Lung (tissue), 11 donors: ENCODE measurements at regions not wholly inside any gene's neighbourhood (a gene's known extent, or its start where the extent isn't known, plus 50 kb on each side); places are given as distances from the start of the nearest gene placed in this dataset.

Experiments used
- ATAC-seq: fragments of 200-7000 bp; cut with Tn5 transposase; one replicate; pipeline ENCODE4 v1.9.1; 2020; ENCODE audit warnings: moderate number of reproducible peaks; ENCODE audit not compliant: insufficient read depth, low FRiP score
- DNase-seq, 3 donors: peaks; one replicate each; pipeline ENCODE4 v3.0.0-alpha.2; 2013 to 2017
- H3K27ac ChIP-seq, 2 donors: one replicate each; pipeline ENCODE4 v1.5.1; 2013; ENCODE audit warnings: mild to moderate bottlenecking in 2 of 2, moderate library complexity in 2 of 2, control low read depth in 1 of 2, inconsistent platforms in 1 of 2, low read depth in 1 of 2, low read length in 1 of 2
- H3K27me3 ChIP-seq, 3 donors: one replicate each; pipeline ENCODE4 v1.5.1; 2013; ENCODE audit warnings: low read length in 2 of 3; ENCODE audit not compliant: control insufficient read depth in 3 of 3, insufficient read depth in 3 of 3
- H3K36me3 ChIP-seq, 4 donors: one replicate each; pipeline ENCODE4 v1.5.1; 2013; ENCODE audit warnings: low read length in 4 of 4, mild to moderate bottlenecking in 1 of 4, moderate library complexity in 1 of 4; ENCODE audit not compliant: control insufficient read depth in 4 of 4, insufficient read depth in 4 of 4
- H3K4me1 ChIP-seq, 5 donors: one replicate each; pipeline ENCODE4 v1.5.1; 2013; ENCODE audit warnings: low read length in 5 of 5, mild to moderate bottlenecking in 2 of 5, moderate library complexity in 1 of 5; ENCODE audit not compliant: control insufficient read depth in 5 of 5, insufficient read depth in 5 of 5
- H3K4me3 ChIP-seq: one replicate; pipeline ENCODE4 v1.5.1; 2013; ENCODE audit warnings: mild to moderate bottlenecking, control low read depth, moderate library complexity
- H3K9ac ChIP-seq, 2 donors: one replicate each; pipeline ENCODE4 v1.5.1; 2013; ENCODE audit warnings: low read length in 2 of 2, control low read depth in 1 of 2; ENCODE audit not compliant: insufficient read depth in 1 of 2
- H3K9me3 ChIP-seq, 4 donors: one replicate each; pipeline ENCODE4 v1.5.1; 2013; ENCODE audit warnings: low read length in 3 of 4, mild to moderate bottlenecking in 1 of 4, moderate library complexity in 1 of 4; ENCODE audit not compliant: control insufficient read depth in 4 of 4, insufficient read depth in 3 of 4
- WGBS, 2 donors: extraction: QIAGEN DNeasy Blood & Tissue Kit; methylation state at CpG; one replicate each; pipeline ENCODE4 v1.1.7; 2013; 5-methylcytosine and 5-hydroxymethylcytosine counted together
- TF ChIP-seq, protein P1 (sequence below): IDR thresholded peaks from 2 replicates; pipeline ENCODE4 v1.5.1; 2012; ENCODE audit warnings: mild to moderate bottlenecking; ENCODE audit errors: control extremely low read depth, extremely low read depth
- donor health status: control.
- donor health status: control.
- donor health status: Bipolar disorder and iron deficiency.
- donor health status: healthy.
- donor health status: DM: yes; HTN: yes; CAD: no.

DNA sequence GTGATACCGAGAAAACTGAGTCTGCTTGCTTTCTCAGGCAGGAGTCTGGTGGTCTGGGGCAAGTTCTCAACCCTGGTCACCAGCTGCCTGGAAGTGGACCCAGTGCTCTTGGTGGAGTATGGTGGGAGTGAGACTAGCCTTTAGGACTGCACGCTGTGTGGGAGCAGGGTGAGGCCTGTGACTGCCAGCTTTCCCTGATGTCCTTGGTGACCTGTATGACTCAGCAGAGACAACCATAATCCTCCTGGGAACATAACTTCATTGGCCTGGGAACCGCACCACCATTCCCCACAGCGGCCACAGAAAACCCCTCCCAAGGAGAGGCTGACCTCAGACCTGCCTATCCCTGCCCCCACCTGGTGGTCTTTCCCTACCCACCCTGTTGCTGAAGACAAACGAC, 139.5 kb upstream of the CHRM2 start:
- H3K4me1 ChIP-seq: no peaks in the 10 kb centered on the region
- H3K36me3 ChIP-seq: no peaks in the 10 kb centered on the region
- H3K4me3 ChIP-seq: no peak overlapping the region
- H3K27ac ChIP-seq: no peak overlapping the region
- no peak for DNase-seq
- no peak for ATAC-seq
- TF ChIP-seq, protein P1, sequence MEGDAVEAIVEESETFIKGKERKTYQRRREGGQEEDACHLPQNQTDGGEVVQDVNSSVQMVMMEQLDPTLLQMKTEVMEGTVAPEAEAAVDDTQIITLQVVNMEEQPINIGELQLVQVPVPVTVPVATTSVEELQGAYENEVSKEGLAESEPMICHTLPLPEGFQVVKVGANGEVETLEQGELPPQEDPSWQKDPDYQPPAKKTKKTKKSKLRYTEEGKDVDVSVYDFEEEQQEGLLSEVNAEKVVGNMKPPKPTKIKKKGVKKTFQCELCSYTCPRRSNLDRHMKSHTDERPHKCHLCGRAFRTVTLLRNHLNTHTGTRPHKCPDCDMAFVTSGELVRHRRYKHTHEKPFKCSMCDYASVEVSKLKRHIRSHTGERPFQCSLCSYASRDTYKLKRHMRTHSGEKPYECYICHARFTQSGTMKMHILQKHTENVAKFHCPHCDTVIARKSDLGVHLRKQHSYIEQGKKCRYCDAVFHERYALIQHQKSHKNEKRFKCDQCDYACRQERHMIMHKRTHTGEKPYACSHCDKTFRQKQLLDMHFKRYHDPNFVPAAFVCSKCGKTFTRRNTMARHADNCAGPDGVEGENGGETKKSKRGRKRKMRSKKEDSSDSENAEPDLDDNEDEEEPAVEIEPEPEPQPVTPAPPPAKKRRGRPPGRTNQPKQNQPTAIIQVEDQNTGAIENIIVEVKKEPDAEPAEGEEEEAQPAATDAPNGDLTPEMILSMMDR: no peak
- H3K9ac ChIP-seq: no peak overlapping the region
- no peaks in the 10 kb centered on the region for H3K27me3 ChIP-seq
- peaks cover 0 to 6% (median 1%) of the 10 kb centered on the region in 4 donors for H3K9me3 ChIP-seq
- WGBS, 2 donors: 83 to 89% methylated on average over 5 of the region's 5 CpGs

DNA sequence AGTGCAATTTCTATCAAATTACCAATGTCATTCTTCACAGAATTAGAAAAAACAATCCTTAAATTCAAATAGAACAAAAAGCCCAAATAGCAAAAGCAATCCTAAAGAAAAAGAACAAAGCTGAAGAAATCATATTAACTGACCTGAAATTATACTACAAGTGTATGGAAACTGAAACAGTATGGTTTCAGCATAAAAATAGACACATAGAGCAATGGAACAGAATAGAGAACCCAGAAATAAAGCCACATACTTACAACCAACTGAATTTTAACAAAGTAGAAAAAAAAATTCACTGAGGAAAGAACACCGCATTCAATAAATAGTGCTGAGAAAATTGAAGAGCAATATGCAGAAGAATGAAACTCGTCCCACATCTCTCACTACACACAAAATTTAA, 142.0 kb upstream of the CHRM2 start:
- Histone ChIP-seq H3K9me3 (peaks cover 0 to 6% (median 1%) of the 10 kb centered on the region in 4 donors), H3K27ac (no peak overlapping the region), H3K27me3 (no peaks in the 10 kb centered on the region), H3K36me3 (no peaks in the 10 kb centered on the region), H3K9ac (no peak overlapping the region), H3K4me1 (no peaks in the 10 kb centered on the region), H3K4me3 (no peak overlapping the region)
- ATAC-seq: no peak
- TF ChIP-seq, protein P1: no peak
- DNase-seq: no peak
- 79 to 90% methylated on average over 2 of the region's 2 CpGs for WGBS, 2 donors

DNA sequence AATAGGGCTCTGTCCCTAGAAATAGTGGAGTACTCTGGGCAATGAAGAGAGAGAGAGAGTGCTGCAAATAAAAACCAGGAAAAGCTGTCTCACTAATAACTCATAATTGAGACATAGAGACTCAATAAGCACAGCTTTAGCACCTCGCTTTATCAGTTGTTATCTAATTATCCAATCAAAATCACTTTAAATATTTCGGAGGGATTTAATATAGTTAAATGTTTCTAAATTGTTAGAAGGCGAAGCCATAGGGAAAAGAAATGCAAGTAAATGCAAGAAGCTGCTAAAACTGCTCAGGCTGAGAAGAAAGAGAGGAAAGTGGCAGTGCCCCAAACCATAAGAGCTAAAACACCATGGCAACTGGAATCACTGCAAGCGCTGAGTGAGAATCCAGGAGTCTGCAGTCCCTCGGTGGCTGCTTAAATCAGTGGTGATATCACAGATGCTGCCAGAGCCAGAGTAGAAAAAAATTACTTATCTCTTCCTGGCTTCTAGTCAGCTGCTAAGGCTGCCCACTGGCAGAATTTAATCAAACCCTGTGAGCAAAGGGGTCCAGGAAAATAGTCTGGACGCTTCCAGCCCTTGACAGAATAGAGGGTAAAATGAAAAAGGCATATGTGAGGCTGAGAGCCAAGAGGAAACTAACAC, 150.4 kb upstream of the CHRM2 start:
- H3K27me3 ChIP-seq: no peaks in the 10 kb centered on the region
- no peak overlapping the region for H3K4me3 ChIP-seq
- peaks cover 0 to 4% (median 0%) of the 10 kb centered on the region in 5 donors for H3K4me1 ChIP-seq
- no peak for ATAC-seq
- H3K9ac ChIP-seq: no peak overlapping the region
- WGBS, 2 donors: 83 to 85% methylated on average over 6 of the region's 6 CpGs
- H3K36me3 ChIP-seq: no peaks in the 10 kb centered on the region
- H3K27ac ChIP-seq: no peak overlapping the region
- TF ChIP-seq, protein P1: no peak
- H3K9me3 ChIP-seq: no peaks in the 10 kb centered on the region
- no peak for DNase-seq

DNA sequence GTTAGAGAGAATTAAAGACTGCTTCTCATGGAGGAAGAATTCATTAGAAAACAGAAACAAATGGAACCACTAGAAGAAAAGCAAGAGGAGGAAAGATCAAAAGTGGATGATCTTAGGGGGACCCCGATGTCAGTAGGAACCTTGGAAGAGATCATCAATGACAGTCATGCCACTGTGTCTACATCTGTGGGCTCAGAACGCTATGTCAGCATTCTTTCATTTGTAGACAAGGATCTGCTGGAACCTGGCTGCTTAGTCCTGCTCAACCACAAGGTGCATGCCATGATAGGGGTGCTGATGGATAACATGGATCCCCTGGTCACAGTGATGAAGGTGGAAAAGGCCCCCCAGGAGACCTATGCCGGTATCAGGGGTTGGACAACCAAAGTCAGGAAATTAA, 154.4 kb upstream of the CHRM2 start:
- no peak overlapping the region for H3K27ac ChIP-seq
- H3K9me3 ChIP-seq: no peaks in the 10 kb centered on the region
- no peaks in the 10 kb centered on the region for H3K36me3 ChIP-seq
- no peak overlapping the region for H3K9ac ChIP-seq
- DNase-seq: no peak
- no peak for ATAC-seq
- H3K27me3 ChIP-seq: no peaks in the 10 kb centered on the region
- peaks cover 0 to 8% (median 0%) of the 10 kb centered on the region in 5 donors for H3K4me1 ChIP-seq
- 90 to 92% methylated on average over 3 of the region's 3 CpGs for WGBS, 2 donors
- no peak overlapping the region for H3K4me3 ChIP-seq
- TF ChIP-seq, protein P1: no peak
